H9 (cell line): ENCODE measurements at regions not wholly inside any gene's neighbourhood (a gene's known extent, or its start where the extent isn't known, plus 50 kb on each side); places are given as distances from the start of the nearest gene placed in this dataset.

Source experiments
- DNase-seq: peaks from one replicate; pipeline ENCODE4 v3.0.0-alpha.2; 2017
- H2AFZ ChIP-seq: one replicate; pipeline ENCODE4 v1.6.1; 2013; ENCODE audit warnings: mild to moderate bottlenecking, low read length, control low read depth, moderate library complexity
- H2AK5ac ChIP-seq: 2 replicates; pipeline ENCODE4 v1.6.1; 2013; ENCODE audit warnings: low read length, control low read depth, mixed read lengths; ENCODE audit not compliant: insufficient read length
- H2BK120ac ChIP-seq: one replicate; pipeline ENCODE4 v1.6.1; 2013; ENCODE audit warnings: low read depth, mild to moderate bottlenecking, low read length, control low read depth, inconsistent platforms; ENCODE audit not compliant: poor library complexity, severe bottlenecking
- H2BK12ac ChIP-seq: 2 replicates; pipeline ENCODE4 v1.6.1; 2013; ENCODE audit warnings: low read length, control low read depth, mixed read lengths, low read depth; ENCODE audit not compliant: insufficient read length
- H2BK15ac ChIP-seq: 2 replicates; pipeline ENCODE4 v1.6.1; 2013; ENCODE audit warnings: low read depth, low read length, control low read depth
- H2BK20ac ChIP-seq: one replicate; pipeline ENCODE4 v1.6.1; 2013; ENCODE audit warnings: low read depth, mild to moderate bottlenecking, low read length, control low read depth, inconsistent platforms; ENCODE audit not compliant: poor library complexity, severe bottlenecking
- H2BK5ac ChIP-seq: 2 replicates; pipeline ENCODE4 v1.6.1; 2013; ENCODE audit warnings: low read length, control low read depth, mixed read lengths; ENCODE audit not compliant: insufficient read length
- H3K14ac ChIP-seq: 2 replicates; pipeline ENCODE4 v1.6.1; 2013; ENCODE audit warnings: low read length, control low read depth; ENCODE audit not compliant: insufficient read depth
- H3K18ac ChIP-seq: 2 replicates; pipeline ENCODE4 v1.6.1; 2013; ENCODE audit warnings: low read depth, mild to moderate bottlenecking, mixed read lengths, low read length, control low read depth; ENCODE audit not compliant: insufficient read length
- H3K23ac ChIP-seq: 2 replicates; pipeline ENCODE4 v1.6.1; 2013; ENCODE audit warnings: low read length, control low read depth, mixed read lengths, low read depth; ENCODE audit not compliant: insufficient read length
- H3K23me2 ChIP-seq: 2 replicates; pipeline ENCODE4 v1.6.1; 2013; ENCODE audit warnings: low read depth, mild to moderate bottlenecking, mixed read lengths, low read length, control low read depth; ENCODE audit not compliant: insufficient read length, poor library complexity, severe bottlenecking
- H3K27ac ChIP-seq: 2 replicates; pipeline ENCODE4 v1.5.1; 2013; ENCODE audit warnings: low read length, control low read depth, mixed read lengths, low read depth; ENCODE audit not compliant: insufficient read length
- H3K27me3 ChIP-seq: 2 replicates; pipeline ENCODE4 v1.6.1; 2013; ENCODE audit warnings: low read length, control low read depth, inconsistent platforms; ENCODE audit not compliant: insufficient read depth
- H3K4ac ChIP-seq: 2 replicates; pipeline ENCODE4 v1.6.1; 2013; ENCODE audit warnings: low read depth, mild to moderate bottlenecking, control low read depth, inconsistent platforms, low read length, moderate library complexity
- H3K4me1 ChIP-seq: 2 replicates; pipeline ENCODE4 v1.6.1; 2013; ENCODE audit warnings: low read length, control low read depth, inconsistent platforms; ENCODE audit not compliant: insufficient read depth
- H3K4me2 ChIP-seq: 2 replicates; pipeline ENCODE4 v1.6.1; 2013; ENCODE audit warnings: low read length, control low read depth, mixed read lengths; ENCODE audit not compliant: insufficient read length, insufficient read depth
- H3K56ac ChIP-seq: 2 replicates; pipeline ENCODE4 v1.6.1; 2013; ENCODE audit warnings: low read depth, mild to moderate bottlenecking, mixed read lengths, low read length, control low read depth; ENCODE audit not compliant: insufficient read length
- H3K79me1 ChIP-seq: 2 replicates; pipeline ENCODE4 v1.6.1; 2013; ENCODE audit warnings: low read depth, mild to moderate bottlenecking, moderate library complexity, low read length, control low read depth, inconsistent platforms; ENCODE audit not compliant: insufficient read depth, poor library complexity, severe bottlenecking
- H3K79me2 ChIP-seq: 2 replicates; pipeline ENCODE4 v1.6.1; 2013; ENCODE audit warnings: low read length, control low read depth, inconsistent platforms; ENCODE audit not compliant: insufficient read depth
- H3K9ac ChIP-seq: 2 replicates; pipeline ENCODE4 v1.6.1; 2013; ENCODE audit warnings: low read length, control low read depth, mixed read lengths; ENCODE audit not compliant: insufficient read length; ENCODE audit errors: extremely low read depth
- H3K9me3 ChIP-seq: one replicate; pipeline ENCODE4 v1.6.1; 2013; ENCODE audit warnings: low read depth, low read length, inconsistent platforms; ENCODE audit not compliant: control insufficient read depth
- H3T11ph ChIP-seq: one replicate; pipeline ENCODE4 v1.6.1; 2013; ENCODE audit warnings: mild to moderate bottlenecking, low read length, control low read depth, inconsistent platforms
- H4K20me1 ChIP-seq: one replicate; pipeline ENCODE4 v1.6.1; 2013; ENCODE audit not compliant: control insufficient read depth, insufficient read length, insufficient read depth
- H4K5ac ChIP-seq: 2 replicates; pipeline ENCODE4 v1.6.1; 2013; ENCODE audit warnings: low read depth, mild to moderate bottlenecking, mixed read lengths, low read length, control low read depth; ENCODE audit not compliant: insufficient read length
- H4K8ac ChIP-seq: replicated peaks from 2 replicates; pipeline ENCODE4 v1.6.1; 2013; ENCODE audit warnings: low read length, control low read depth, mixed read lengths, low read depth; ENCODE audit not compliant: insufficient read length
- H4K91ac ChIP-seq: 2 replicates; pipeline ENCODE4 v1.6.1; 2013; ENCODE audit warnings: low read depth, mild to moderate bottlenecking, moderate library complexity, mixed read lengths, low read length, control low read depth; ENCODE audit not compliant: insufficient read length
- H3K27ac Mint-ChIP-seq, 3 experiments: 2 replicates in 2 of 3; 3 replicates in 1 of 3; pipeline ENCODE4 v1.8.0; 2020 to 2021; ENCODE audit warnings: mixed read lengths in 3 of 3, mild to moderate bottlenecking in 1 of 3, moderate library complexity in 1 of 3
- H3K27me3 Mint-ChIP-seq: 2 replicates; pipeline ENCODE4 v1.8.0; 2021; ENCODE audit warnings: low read depth, mild to moderate bottlenecking, moderate library complexity, mixed read lengths
- H3K36me3 Mint-ChIP-seq, 3 experiments: 2 replicates in 2 of 3; 3 replicates in 1 of 3; pipeline ENCODE4 v1.8.0; 2020 to 2021; ENCODE audit warnings: low read depth in 3 of 3, mixed read lengths in 3 of 3; ENCODE audit not compliant: insufficient read depth in 1 of 3
- H3K4me1 Mint-ChIP-seq, 2 experiments: 2 replicates each; pipeline ENCODE4 v1.8.0; 2020; ENCODE audit warnings: mixed read lengths in 2 of 2
- H3K4me3 Mint-ChIP-seq, 2 experiments: 2 replicates in 1 of 2; 3 replicates in 1 of 2; pipeline ENCODE4 v1.8.0; 2020 to 2021; ENCODE audit warnings: mild to moderate bottlenecking in 2 of 2, mixed read lengths in 2 of 2, moderate library complexity in 1 of 2
- H3K9me3 Mint-ChIP-seq, 2 experiments: 2 replicates in 1 of 2; 3 replicates in 1 of 2; pipeline ENCODE4 v1.8.0; 2020; ENCODE audit warnings: mild to moderate bottlenecking in 2 of 2, mixed read lengths in 2 of 2, moderate library complexity in 1 of 2
- CTCF ChIP-seq: fragments of 200-600 bp; sonication (generic); conservative IDR thresholded peaks from 3 replicates; pipeline ENCODE4 v1.8.0; 2021; ENCODE audit warnings: antibody characterized with exemption, mild to moderate bottlenecking

GRCh38 chr2:221924576-221924975 is 352.5 kb upstream of the EPHA4 start:
- Histone ChIP-seq H2AK5ac (no peak overlapping the region), H2BK20ac (no peak overlapping the region), H3K4ac (no peak overlapping the region), H4K91ac (no peak overlapping the region), H2BK12ac (no peak overlapping the region), H3K9me3 (no peaks in the 10 kb centered on the region), H3T11ph (no peak overlapping the region), H2BK15ac (no peak overlapping the region), H3K18ac (no peak overlapping the region), H3K4me1 (no peaks in the 10 kb centered on the region), H2AFZ (no peak overlapping the region), H3K23me2 (no peaks in the 10 kb centered on the region), H3K9ac (no peak overlapping the region), H3K56ac (no peak overlapping the region), H2BK120ac (no peak overlapping the region), H3K79me2 (no peaks in the 10 kb centered on the region), H4K8ac (no peak overlapping the region), H3K27me3 (no peaks in the 10 kb centered on the region), H4K20me1 (no peaks in the 10 kb centered on the region), H3K27ac (no peak overlapping the region), H3K14ac (no peak overlapping the region), H2BK5ac (no peak overlapping the region), H3K4me2 (no peak overlapping the region), H4K5ac (no peak overlapping the region), H3K23ac (no peak overlapping the region), H3K79me1 (no peaks in the 10 kb centered on the region)
- no peak for DNase-seq
- no peak for TF ChIP-seq CTCF
- peaks cover 2 to 4% of the 10 kb centered on the region in 2 experiments; a peak in 2 of 4 replicates for H3K4me1 Mint-ChIP-seq
- no peak overlapping the region for H3K4me3 Mint-ChIP-seq
- no peaks in the 10 kb centered on the region for H3K27me3 Mint-ChIP-seq
- H3K9me3 Mint-ChIP-seq, result no peaks in the 10 kb centered on the region
- no peak overlapping the region; a peak in 1 of 7 replicates for H3K27ac Mint-ChIP-seq
- no peaks in the 10 kb centered on the region for H3K36me3 Mint-ChIP-seq
